ENCODE measurements at regions not wholly inside any gene's neighbourhood (a gene's known extent, or its start where the extent isn't known, plus 50 kb on each side); places are given as distances from the start of the nearest gene placed in this dataset.

- no peak overlapping the region for H2AFZ ChIP-seq (ENCODE audit: insufficient read depth, low read depth, low read length, poor library complexity, severe bottlenecking)
- H3K4me3 ChIP-seq (ENCODE audit: control extremely low read depth in 1 of 5, extremely low read depth in 1 of 5, insufficient read depth in 1 of 5, low read depth in 2 of 5, low read length in 4 of 5), result no peak overlapping the region
- H3K9me3 ChIP-seq (ENCODE audit: control extremely low read depth in 1 of 3, control insufficient read depth in 2 of 3, insufficient read depth in 1 of 3, low read length in 2 of 3), result peaks cover 0 to 2% (median 0%) of the 10 kb centered on the region in 3 donors
- H3K27ac Mint-ChIP-seq, result no peak overlapping the region
- H3K79me2 ChIP-seq (ENCODE audit: control insufficient read depth, insufficient read depth, low read length), result no peaks in the 10 kb centered on the region
- no peak overlapping the region for H3K9ac ChIP-seq (ENCODE audit: low read length)
- ChIA-PET POLR2A (no interaction called here), CTCF (no interaction called here)
- H3K4me1 ChIP-seq (ENCODE audit: control insufficient read depth in 2 of 2, insufficient read depth in 2 of 2, low read length in 2 of 2), result no peaks in the 10 kb centered on the region
- H3K4me1 Mint-ChIP-seq, result no peaks in the 10 kb centered on the region
- H3K27me3 Mint-ChIP-seq, result no peaks in the 10 kb centered on the region
- no peak overlapping the region for H3K27ac ChIP-seq (ENCODE audit: low read length in 2 of 2)
- no peaks in the 10 kb centered on the region for H3K9me3 Mint-ChIP-seq (ENCODE audit: insufficient read depth)
- WGBS (ENCODE audit: insufficient coverage), result no CpG with 5 or more reads among the region's 1 CpG
- no peak overlapping the region for H3K4me3 Mint-ChIP-seq
- TF ChIP-seq CTCF (IDR thresholded peaks at IDR 0.05) (no peak), EZH2 (IDR thresholded peaks at IDR 0.05; ENCODE audit: borderline replicate concordance, insufficient read depth, low read depth, low read length, poor library complexity, severe bottlenecking) (no peak)
- H3K36me3 ChIP-seq (replicated peaks in 1 of 2; ENCODE audit: control extremely low read depth in 1 of 2, control insufficient read depth in 1 of 2, extremely low read depth in 1 of 2, insufficient read depth in 2 of 2, low read length in 1 of 2), result no peaks in the 10 kb centered on the region
- no peaks in the 10 kb centered on the region for H3K27me3 ChIP-seq (replicated peaks in 1 of 4; ENCODE audit: control extremely low read depth in 1 of 4, control insufficient read depth in 3 of 4, insufficient read depth in 4 of 4, low read length in 3 of 4)
- no peak for ATAC-seq (ENCODE audit: low read depth)
- H3K4me2 ChIP-seq (replicated peaks; ENCODE audit: low read depth, low read length, poor library complexity, severe bottlenecking), result no peak overlapping the region
- intact Hi-C loops (cut with micrococcal nuclease), result no loop called here
- H4K20me1 ChIP-seq (ENCODE audit: control insufficient read depth, insufficient read depth, low read length, poor library complexity, severe bottlenecking), result no peaks in the 10 kb centered on the region
- DNase-seq, result no peak
Observed at GRCh38 chr3:182041668-182042291, 330.1 kb downstream of the SOX2 start.

GRCh38 chr3:182045736-182046135 lies 334.0 kb downstream of the SOX2 start:
- H4K20me1 ChIP-seq (ENCODE audit: control insufficient read depth, insufficient read depth, low read length, poor library complexity, severe bottlenecking), result no peaks in the 10 kb centered on the region
- Mint-ChIP-seq H3K27me3 (no peaks in the 10 kb centered on the region), H3K4me3 (no peak overlapping the region), H3K27ac (no peak overlapping the region), H3K4me1 (no peaks in the 10 kb centered on the region), H3K9me3 (ENCODE audit: insufficient read depth) (peaks cover 2% of the 10 kb centered on the region)
- no peaks in the 10 kb centered on the region for H3K4me1 ChIP-seq (ENCODE audit: control insufficient read depth in 2 of 2, insufficient read depth in 2 of 2, low read length in 2 of 2)
- no peaks in the 10 kb centered on the region for H3K36me3 ChIP-seq (replicated peaks in 1 of 2; ENCODE audit: control extremely low read depth in 1 of 2, control insufficient read depth in 1 of 2, extremely low read depth in 1 of 2, insufficient read depth in 2 of 2, low read length in 1 of 2)
- H3K9me3 ChIP-seq (ENCODE audit: control extremely low read depth in 1 of 3, control insufficient read depth in 2 of 3, insufficient read depth in 1 of 3, low read length in 2 of 3), result peaks cover 0 to 2% (median 0%) of the 10 kb centered on the region in 3 donors
- H3K4me2 ChIP-seq (replicated peaks; ENCODE audit: low read depth, low read length, poor library complexity, severe bottlenecking), result no peak overlapping the region
- ChIA-PET CTCF (no interaction called here), POLR2A (no interaction called here)
- intact Hi-C loops (cut with micrococcal nuclease), result no loop called here
- no peak overlapping the region for H3K4me3 ChIP-seq (ENCODE audit: control extremely low read depth in 1 of 5, extremely low read depth in 1 of 5, insufficient read depth in 1 of 5, low read depth in 2 of 5, low read length in 4 of 5)
- H3K9ac ChIP-seq (ENCODE audit: low read length), result no peak overlapping the region
- no peak overlapping the region for H2AFZ ChIP-seq (ENCODE audit: insufficient read depth, low read depth, low read length, poor library complexity, severe bottlenecking)
- no CpG with 5 or more reads among the region's 2 CpGs for whole genome bisulfite sequencing (ENCODE audit: insufficient coverage)
- H3K79me2 ChIP-seq (ENCODE audit: control insufficient read depth, insufficient read depth, low read length), result no peaks in the 10 kb centered on the region
- TF ChIP-seq EZH2 (IDR thresholded peaks at IDR 0.05; ENCODE audit: borderline replicate concordance, insufficient read depth, low read depth, low read length, poor library complexity, severe bottlenecking), result no peak
- no peak for TF ChIP-seq CTCF (IDR thresholded peaks at IDR 0.05)
- H3K27me3 ChIP-seq (replicated peaks in 1 of 4; ENCODE audit: control extremely low read depth in 1 of 4, control insufficient read depth in 3 of 4, insufficient read depth in 4 of 4, low read length in 3 of 4), result no peaks in the 10 kb centered on the region
- DNase-seq, result no peak
- no peak overlapping the region for H3K27ac ChIP-seq (ENCODE audit: low read length in 2 of 2)
- no peak for ATAC-seq (ENCODE audit: low read depth)
